Loucy (cell line): ENCODE measurements at regions not wholly inside any gene's neighbourhood (a gene's known extent, or its start where the extent isn't known, plus 50 kb on each side); places are given as distances from the start of the nearest gene placed in this dataset.

Experiments used
- H2AFZ ChIP-seq: fragments of 200-600 bp; sonication (generic); 2 replicates; pipeline ENCODE4 v1.6.0; 2016; ENCODE audit warnings: antibody characterized with exemption, mild to moderate bottlenecking, low read length, moderate library complexity
- H3F3A ChIP-seq: fragments of 200-600 bp; 2 replicates; pipeline ENCODE4 v1.6.0; 2016; ENCODE audit warnings: antibody characterized with exemption, low read depth, mild to moderate bottlenecking
- H3K27me3 ChIP-seq: fragments of 200-600 bp; sonication (generic); 2 replicates; pipeline ENCODE4 v1.6.1; 2014; ENCODE audit warnings: low read length, mild to moderate bottlenecking; ENCODE audit not compliant: insufficient read depth, poor library complexity, severe bottlenecking
- H3K36me3 ChIP-seq: fragments of 200-600 bp; sonication (generic); 2 replicates; pipeline ENCODE4 v1.6.1; 2016; ENCODE audit warnings: low read length; ENCODE audit not compliant: insufficient read depth
- H3K4me1 ChIP-seq: fragments of 200-600 bp; sonication (generic); 2 replicates; pipeline ENCODE4 v1.5.1; 2014; ENCODE audit warnings: low read length, mild to moderate bottlenecking; ENCODE audit not compliant: insufficient read depth, poor library complexity, severe bottlenecking
- H3K4me2 ChIP-seq: fragments of 200-600 bp; sonication (generic); 2 replicates; pipeline ENCODE4 v1.6.0; 2014; ENCODE audit warnings: antibody characterized with exemption, low read length, low read depth, mild to moderate bottlenecking; ENCODE audit not compliant: poor library complexity, severe bottlenecking
- H3K4me3 ChIP-seq: fragments of 200-600 bp; sonication (generic); 2 replicates; pipeline ENCODE4 v1.5.1; 2014; ENCODE audit warnings: low read length, mild to moderate bottlenecking, mixed read lengths; ENCODE audit not compliant: poor library complexity, severe bottlenecking
- H3K79me2 ChIP-seq: fragments of 200-600 bp; sonication (generic); 2 replicates; pipeline ENCODE4 v1.6.1; 2014; ENCODE audit warnings: low read length; ENCODE audit not compliant: insufficient read depth
- H3K9ac ChIP-seq: fragments of 200-600 bp; sonication (generic); 2 replicates; pipeline ENCODE4 v1.6.0; 2014; ENCODE audit warnings: mild to moderate bottlenecking, low read depth, low read length, moderate library complexity; ENCODE audit not compliant: poor library complexity, severe bottlenecking
- H3K9me2 ChIP-seq: fragments of 200-600 bp; sonication (generic); replicated peaks from 2 replicates; pipeline ENCODE4 v1.6.1; 2016; ENCODE audit warnings: low read depth, low read length, mixed read lengths
- H3K9me3 ChIP-seq: fragments of 200-600 bp; sonication (generic); 2 replicates; pipeline ENCODE4 v1.6.1; 2014; ENCODE audit warnings: mild to moderate bottlenecking, antibody characterized with exemption, low read length, low read depth; ENCODE audit not compliant: insufficient read depth
- H4K20me1 ChIP-seq: fragments of 200-600 bp; sonication (generic); 2 replicates; pipeline ENCODE4 v1.6.0; 2014; ENCODE audit warnings: antibody characterized with exemption, low read length, mild to moderate bottlenecking; ENCODE audit not compliant: insufficient read depth, poor library complexity, severe bottlenecking
- CTCF ChIP-seq: fragments of 200-600 bp; sonication (generic); conservative IDR thresholded peaks from 2 replicates; pipeline ENCODE4 v1.5.1; 2014; ENCODE audit warnings: mild to moderate bottlenecking, antibody characterized with exemption, low read length
- EZH2phosphoT487 ChIP-seq: fragments of 200-600 bp; IDR thresholded peaks from 2 replicates; pipeline ENCODE4 v1.6.1; 2018; ENCODE audit warnings: antibody characterized with exemption, mild to moderate bottlenecking, moderate library complexity, borderline replicate concordance

GRCh38 chr14:99072956-99073355 is 199.0 kb downstream of the BCL11B start:
- Histone ChIP-seq H2AFZ (no peak overlapping the region), H3K4me3 (no peak overlapping the region), H3K36me3 (no peaks in the 10 kb centered on the region), H3K9me3 (peaks cover 5% of the 10 kb centered on the region; the same call in 1 of the 2 replicates), H3K4me2 (no peak overlapping the region), H3K27me3 (no peaks in the 10 kb centered on the region), H4K20me1 (no peaks in the 10 kb centered on the region), H3K9me2 (no peaks in the 10 kb centered on the region), H3F3A (no peaks in the 10 kb centered on the region), H3K4me1 (no peaks in the 10 kb centered on the region), H3K79me2 (no peaks in the 10 kb centered on the region), H3K9ac (no peak overlapping the region)
- TF ChIP-seq EZH2phosphoT487 = no peak
- TF ChIP-seq CTCF = no peak

GRCh38 chr14:99073431-99073830 is 198.6 kb downstream of the BCL11B start:
- no peaks in the 10 kb centered on the region for H4K20me1 ChIP-seq
- H3K9me3 ChIP-seq = peaks cover 5% of the 10 kb centered on the region; the same call in 1 of the 2 replicates
- H3K4me2 ChIP-seq = no peak overlapping the region
- H3F3A ChIP-seq = no peaks in the 10 kb centered on the region
- TF ChIP-seq EZH2phosphoT487 (no peak), CTCF (no peak)
- H3K4me1 ChIP-seq = no peaks in the 10 kb centered on the region
- H3K79me2 ChIP-seq = no peaks in the 10 kb centered on the region
- H2AFZ ChIP-seq = no peak overlapping the region
- no peak overlapping the region for H3K9ac ChIP-seq
- no peaks in the 10 kb centered on the region for H3K27me3 ChIP-seq
- no peaks in the 10 kb centered on the region for H3K9me2 ChIP-seq
- H3K4me3 ChIP-seq = no peak overlapping the region
- H3K36me3 ChIP-seq = no peaks in the 10 kb centered on the region

GRCh38 chr14:99075061-99075460 is 196.9 kb downstream of the BCL11B start:
- no peaks in the 10 kb centered on the region for H4K20me1 ChIP-seq
- no peaks in the 10 kb centered on the region for H3K9me2 ChIP-seq
- no peaks in the 10 kb centered on the region for H3K79me2 ChIP-seq
- H3K9me3 ChIP-seq = peaks cover 5% of the 10 kb centered on the region; the same call in 1 of the 2 replicates
- no peaks in the 10 kb centered on the region for H3F3A ChIP-seq
- H2AFZ ChIP-seq = no peak overlapping the region
- no peaks in the 10 kb centered on the region for H3K27me3 ChIP-seq
- no peak for TF ChIP-seq EZH2phosphoT487
- TF ChIP-seq CTCF = no peak
- H3K4me3 ChIP-seq = no peak overlapping the region
- no peaks in the 10 kb centered on the region for H3K36me3 ChIP-seq
- no peak overlapping the region for H3K4me2 ChIP-seq
- no peak overlapping the region for H3K9ac ChIP-seq
- no peaks in the 10 kb centered on the region for H3K4me1 ChIP-seq
